ENCODE measurements at regions not wholly inside any gene's neighbourhood (a gene's known extent, or its start where the extent isn't known, plus 50 kb on each side); places are given as distances from the start of the nearest gene placed in this dataset.
A peak's percentile ranks its signal among the peaks of the same experiment; 100 is the strongest.
"Not testable (repeated sequence)": the region's sequence is repeated elsewhere in the genome, so short reads cannot be mapped to it uniquely, and the experiment has no call there.

GRCh38 chr12:76292891-76293290 is 55.3 kb downstream of the BBS10 start:
- not testable (repeated sequence) for H3K4me3 ChIP-seq (replicated peaks in 1 of 2; ENCODE audit: low read depth in 2 of 2, low read length in 2 of 2); DNase-seq (ENCODE audit: low read depth in 2 of 2)

GRCh38 chr12:76292305-76292704 is 55.9 kb downstream of the BBS10 start:
- DNase-seq (ENCODE audit: low read depth in 2 of 2), result peak in 1 of 2 donors; percentile 39
- H3K4me3 ChIP-seq (replicated peaks in 1 of 2; ENCODE audit: low read depth in 2 of 2, low read length in 2 of 2), result not testable (repeated sequence)

DNA sequence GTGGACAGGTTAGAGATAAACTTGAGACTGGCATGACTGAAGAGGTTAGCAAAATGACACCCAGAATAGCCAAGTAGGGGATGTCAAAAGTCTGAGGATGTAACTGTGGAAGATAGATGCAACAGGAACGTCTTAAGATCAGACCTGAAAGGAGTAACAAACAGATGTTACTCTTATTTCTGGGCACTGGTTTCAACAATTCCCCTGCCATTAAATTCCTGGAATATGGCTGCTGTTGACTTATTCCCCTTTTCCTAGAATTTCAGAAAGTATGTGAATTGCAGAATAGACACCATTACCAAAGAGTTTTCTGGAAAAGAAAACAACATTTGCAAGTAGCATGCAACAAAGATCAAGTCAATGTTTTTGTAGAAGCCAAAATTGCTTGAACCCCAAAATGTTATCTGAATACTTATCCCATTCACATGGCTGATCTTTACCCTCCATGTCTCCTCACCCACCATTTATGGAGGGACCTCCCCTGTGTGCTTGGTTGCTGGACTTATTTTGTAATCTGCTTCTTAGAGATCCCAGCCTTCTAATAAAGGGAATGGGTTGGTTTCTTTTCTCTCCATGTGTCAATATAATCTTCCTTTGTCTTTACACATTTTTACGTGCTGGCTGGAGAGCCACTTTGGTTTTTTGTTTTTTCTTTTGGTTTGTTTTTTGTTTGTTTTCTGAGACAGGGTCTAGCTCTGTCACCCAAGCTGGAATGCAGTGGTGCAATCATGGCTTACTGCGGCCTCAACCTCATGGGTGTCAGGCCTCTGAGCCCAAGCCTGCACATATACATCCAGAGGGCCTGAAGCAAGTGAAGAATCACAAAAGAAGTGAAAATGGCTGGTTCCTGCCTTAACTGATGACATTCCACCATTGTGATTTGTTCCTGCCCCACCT is 57.0 kb downstream of the BBS10 start:
- TF ChIP-seq CTCF (IDR thresholded peaks at IDR 0.05; ENCODE audit: low read depth, low read length), result no peak

DNA sequence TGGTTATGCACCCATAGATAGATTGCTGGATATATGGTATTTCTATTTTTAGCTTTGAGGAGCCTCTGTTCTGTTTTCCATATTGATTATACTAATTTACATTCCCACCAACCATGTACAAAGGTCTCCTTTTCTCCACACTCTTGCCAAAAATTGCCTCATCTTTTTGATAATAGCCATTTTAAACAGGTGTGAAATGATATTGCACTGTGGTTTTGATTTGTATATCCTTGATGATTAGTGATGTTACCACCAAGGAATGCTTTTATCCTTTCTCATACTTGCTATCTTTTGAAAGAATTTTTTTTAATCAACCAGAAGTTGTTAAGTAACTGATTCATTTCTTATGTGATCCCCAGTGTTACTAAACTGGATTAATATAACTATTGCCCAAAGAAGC is 60.0 kb downstream of the BBS10 start:
- no peak for TF ChIP-seq CTCF (IDR thresholded peaks at IDR 0.05; ENCODE audit: low read depth, low read length)
- H3K4me3 ChIP-seq (replicated peaks in 1 of 2; ENCODE audit: low read depth in 2 of 2, low read length in 2 of 2), result no peak overlapping the region
- no peak for DNase-seq (ENCODE audit: low read depth in 2 of 2)

More for the DNA sequence above, 57.0 kb downstream of the BBS10 start:
- DNase-seq (ENCODE audit: low read depth in 2 of 2), result peak in 1 of 2 donors; percentile 57
- H3K4me3 ChIP-seq (replicated peaks in 1 of 2; ENCODE audit: low read depth in 2 of 2, low read length in 2 of 2), result no peak overlapping the region

DNA sequence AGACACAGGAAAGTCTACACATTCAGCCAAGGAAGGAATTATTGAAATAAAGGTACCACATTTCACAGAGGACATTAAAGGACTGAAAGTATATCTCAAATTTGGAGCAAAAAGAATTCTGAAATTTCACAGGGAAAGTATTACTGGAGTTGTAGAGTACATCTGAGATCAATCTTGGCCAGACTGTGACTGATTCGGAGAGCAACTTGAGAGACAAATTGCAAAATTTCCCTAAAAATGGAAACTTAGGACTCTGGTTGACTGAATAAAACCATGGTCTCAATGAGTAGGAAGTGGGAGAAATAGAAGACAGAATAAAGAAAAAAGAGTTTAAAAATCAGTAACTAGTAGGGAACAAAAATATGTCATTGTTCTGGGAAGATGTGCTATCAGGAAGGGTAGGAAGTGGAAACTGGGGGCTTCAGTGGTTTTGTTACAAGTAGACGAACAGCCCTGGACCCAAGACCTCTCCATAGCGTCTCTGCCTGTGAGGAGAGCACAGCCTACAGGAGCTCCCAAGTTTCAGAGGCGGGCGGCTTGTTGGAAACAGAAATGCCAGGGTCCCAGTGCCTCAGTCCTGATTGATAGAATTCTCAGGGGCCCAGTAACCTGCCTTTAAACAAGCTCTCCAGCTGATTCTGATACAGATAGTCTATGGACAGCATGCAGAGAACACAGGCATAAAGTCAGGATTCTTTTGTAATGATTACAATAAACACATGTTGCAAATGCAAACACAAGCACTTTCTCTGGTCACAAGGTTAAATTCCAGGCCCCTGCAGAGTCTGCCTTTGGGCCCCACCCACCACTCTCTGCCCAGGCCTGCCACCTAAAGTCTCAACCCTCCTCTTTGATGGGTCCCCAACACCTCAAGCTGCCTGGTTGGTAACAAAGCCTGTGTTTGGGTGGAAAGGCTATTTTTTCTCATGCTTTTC is 63.1 kb downstream of the BBS10 start:
- no peak for TF ChIP-seq CTCF (IDR thresholded peaks at IDR 0.05; ENCODE audit: low read depth, low read length)
- DNase-seq (ENCODE audit: low read depth in 2 of 2), result peak in 1 of 2 donors; percentile 37

GRCh38 chr12:76282744-76283143 is 65.5 kb downstream of the BBS10 start:
- no peak for DNase-seq (ENCODE audit: low read depth in 2 of 2)
- no peak for TF ChIP-seq CTCF (IDR thresholded peaks at IDR 0.05; ENCODE audit: low read depth, low read length)
- H3K4me3 ChIP-seq (replicated peaks in 1 of 2; ENCODE audit: low read depth in 2 of 2, low read length in 2 of 2), result no peak overlapping the region

More for the DNA sequence above, 63.1 kb downstream of the BBS10 start:
- H3K4me3 ChIP-seq (replicated peaks in 1 of 2; ENCODE audit: low read depth in 2 of 2, low read length in 2 of 2), result no peak overlapping the region

- H3K4me3 ChIP-seq (replicated peaks in 1 of 2; ENCODE audit: low read depth in 2 of 2, low read length in 2 of 2), result no peak overlapping the region
- TF ChIP-seq CTCF (IDR thresholded peaks at IDR 0.05; ENCODE audit: low read depth, low read length), result no peak
- DNase-seq (ENCODE audit: low read depth in 2 of 2), result peak; percentile 68 to 85
Measured at GRCh38 chr12:76277480-76277879, 70.7 kb downstream of the BBS10 start.
